ENCODE measurements at regions not wholly inside any gene's neighbourhood (a gene's known extent, or its start where the extent isn't known, plus 50 kb on each side); places are given as distances from the start of the nearest gene placed in this dataset.
A peak's percentile ranks its signal among the peaks of the same experiment; 100 is the strongest.
"Not testable (repeated sequence)": the region's sequence is repeated elsewhere in the genome, so short reads cannot be mapped to it uniquely, and the experiment has no call there.

DNA sequence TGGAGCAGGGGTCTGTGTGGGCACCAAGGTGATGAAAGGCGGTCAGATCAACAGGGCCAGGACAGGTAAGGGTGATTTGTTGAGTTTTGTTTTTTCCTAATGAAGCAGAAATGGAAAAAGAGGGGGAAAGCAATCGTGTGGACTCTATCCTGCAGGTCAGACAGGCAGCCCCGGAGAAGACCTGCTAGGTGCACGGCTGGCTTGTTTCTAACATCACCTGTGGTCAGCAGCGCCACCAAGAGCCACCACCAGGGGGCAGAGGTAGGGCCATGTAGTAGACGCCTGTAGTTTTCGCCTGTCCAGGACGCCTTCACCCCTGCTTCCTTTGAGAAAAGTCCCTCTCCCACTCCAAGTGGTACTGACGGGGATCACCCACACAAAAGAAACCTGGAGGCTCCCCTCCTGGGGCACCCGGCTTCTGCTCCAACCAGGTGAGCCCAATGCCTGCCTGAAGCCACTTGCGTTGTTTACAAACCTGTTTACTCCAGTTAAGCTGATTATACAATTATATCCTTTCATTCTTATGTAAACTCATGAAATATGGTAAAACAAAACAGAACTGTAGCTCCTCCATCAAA, 54.2 kb upstream of the SEC14L1 start:
- DNase-seq (ENCODE audit: low read depth): no peak

DNA sequence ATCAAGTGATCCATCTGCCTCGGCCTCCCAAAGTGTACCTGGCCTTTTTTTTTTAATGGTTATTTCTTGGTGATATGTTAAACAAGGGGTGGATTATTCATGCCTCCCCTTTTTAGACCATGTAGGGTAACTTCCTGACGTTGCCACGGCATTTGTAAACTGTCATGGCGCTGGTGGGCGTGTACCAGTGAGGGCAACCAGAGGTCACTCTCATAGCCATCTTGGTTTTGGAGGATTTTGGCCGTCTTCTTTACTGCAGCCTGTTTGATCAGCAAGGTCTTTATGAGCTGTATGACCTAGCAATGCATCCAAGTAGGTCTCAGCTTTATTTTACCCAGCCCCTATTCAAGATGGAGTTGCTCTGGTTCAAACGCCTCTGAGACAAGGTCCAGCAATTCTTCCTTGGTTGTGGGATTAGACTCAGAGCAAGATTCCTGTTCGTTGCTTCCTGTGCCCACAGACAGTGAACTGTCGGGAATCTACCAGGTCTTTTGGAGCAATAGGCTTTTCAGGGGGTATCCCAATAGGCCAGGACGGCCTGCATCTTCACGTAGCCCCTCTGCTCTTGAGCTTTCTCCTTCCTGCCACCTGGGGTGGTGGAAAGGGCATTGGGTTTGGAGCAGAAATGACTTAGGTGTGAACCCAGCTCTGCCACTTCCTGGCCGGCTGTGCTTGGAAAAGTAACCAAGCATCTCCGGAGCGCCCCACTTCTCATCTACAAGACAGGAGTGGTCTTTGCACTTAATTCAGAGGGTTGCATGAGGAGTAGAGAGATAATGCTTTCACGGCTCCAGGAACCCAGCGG, 52.9 kb upstream of the SEC14L1 start:
- no peak for DNase-seq (ENCODE audit: low read depth)

DNA sequence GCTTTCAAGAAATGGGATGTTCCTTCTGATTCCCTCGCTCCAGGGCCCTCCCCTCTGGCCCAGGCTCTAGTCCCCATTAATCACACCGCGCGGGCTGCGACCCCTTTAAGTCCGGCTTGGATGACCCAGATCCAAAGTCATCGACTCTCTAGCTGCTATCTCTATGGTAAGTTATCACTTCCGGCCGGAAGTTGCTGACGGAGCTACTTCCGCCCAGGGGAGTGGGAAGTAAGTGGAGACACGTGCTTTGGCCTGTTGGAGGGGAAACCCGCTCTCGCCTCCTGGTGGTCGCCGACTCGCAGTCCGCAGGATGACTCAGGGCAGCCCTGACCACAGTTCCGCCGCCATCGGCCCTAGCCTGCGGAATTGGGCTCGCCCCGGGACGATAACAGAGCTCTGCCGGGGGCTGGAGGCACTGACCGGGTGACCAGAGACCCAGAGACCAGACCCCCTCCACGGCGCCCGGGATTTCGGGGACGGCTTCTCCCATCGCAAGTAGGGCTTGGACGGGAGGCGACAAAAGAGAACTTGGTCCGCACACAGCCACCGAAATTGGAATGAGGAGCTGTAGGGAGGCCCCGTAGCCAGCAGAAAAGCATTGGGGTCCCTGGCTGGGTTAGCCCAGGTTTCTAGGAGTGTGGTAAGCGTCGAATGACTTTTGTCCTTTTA, 52.2 kb upstream of the SEC14L1 start:
- peak; percentile 93 for DNase-seq (ENCODE audit: low read depth)

DNA sequence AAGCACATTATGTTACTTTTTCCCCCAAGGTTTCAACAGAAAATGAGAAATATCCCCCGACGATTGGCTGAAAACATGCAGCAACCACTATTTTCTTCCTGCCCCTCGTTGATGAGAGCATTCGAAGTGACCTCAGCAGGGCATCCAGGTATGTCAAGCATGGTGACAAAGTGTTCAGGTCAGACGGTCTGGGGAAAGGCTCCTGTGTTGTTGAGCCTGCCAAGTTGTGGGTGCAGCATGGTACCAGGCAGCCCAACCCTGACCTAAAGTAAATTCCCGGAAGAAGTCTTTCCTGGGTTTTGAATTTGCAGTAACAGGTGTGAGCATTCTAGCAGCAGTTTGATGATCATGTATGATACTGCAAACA, 51.7 kb upstream of the SEC14L1 start:
- DNase-seq (ENCODE audit: low read depth): no peak

GRCh38 chr17:77089949-77090348, 50.8 kb upstream of the SEC14L1 start:
- not testable (repeated sequence) for DNase-seq (ENCODE audit: low read depth)

DNA sequence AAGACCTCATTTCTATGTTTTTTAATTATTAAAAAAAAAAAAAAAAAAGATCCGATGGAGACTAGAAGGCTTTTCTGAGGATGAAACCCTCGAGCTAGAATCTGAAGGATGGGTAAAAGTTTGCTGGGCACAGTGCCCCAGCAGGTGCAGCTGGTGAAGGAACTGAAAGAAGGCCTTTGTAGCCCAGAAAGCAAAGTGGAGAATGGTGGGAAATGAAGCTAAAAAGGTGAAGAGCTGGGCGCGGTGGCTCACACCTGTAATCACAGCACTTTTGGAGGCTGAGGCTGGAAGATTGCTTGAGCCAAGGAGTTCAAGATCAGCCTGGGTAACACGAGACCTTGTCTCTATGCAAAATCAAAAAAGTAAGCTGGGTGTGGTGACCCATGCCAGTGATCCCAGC, 50.3 kb upstream of the SEC14L1 start:
- DNase-seq (ENCODE audit: low read depth): no peak
